ENCODE measurements at regions not wholly inside any gene's neighbourhood (a gene's known extent, or its start where the extent isn't known, plus 50 kb on each side); places are given as distances from the start of the nearest gene placed in this dataset.
"Not testable (repeated sequence)": the region's sequence is repeated elsewhere in the genome, so short reads cannot be mapped to it uniquely, and the experiment has no call there.

DNA sequence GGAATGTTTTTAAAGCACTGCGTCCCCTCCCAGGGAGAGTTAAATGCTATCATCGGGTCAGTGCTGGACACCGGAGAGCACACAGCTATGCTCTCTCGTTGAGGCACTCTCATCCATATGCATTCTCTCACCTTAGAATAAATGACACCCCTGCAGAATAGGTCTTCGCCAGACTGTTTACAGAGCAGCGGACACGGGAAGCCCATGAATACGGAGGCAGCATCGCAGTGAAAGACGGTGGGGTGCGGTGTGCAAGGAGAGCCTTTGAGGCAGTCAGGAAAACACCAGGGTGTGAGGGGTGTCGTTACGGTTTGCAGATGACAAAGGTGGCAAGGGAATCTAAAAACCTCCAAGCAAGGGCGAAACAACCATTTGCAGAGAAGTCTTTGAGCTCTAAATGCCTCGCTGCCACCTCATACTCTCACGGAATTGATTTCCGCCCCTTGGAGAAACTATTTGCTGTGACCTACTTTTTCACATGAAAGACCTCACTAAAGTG lies 169.2 kb upstream of the FHL2 start:
- DNase-seq = no peak

DNA sequence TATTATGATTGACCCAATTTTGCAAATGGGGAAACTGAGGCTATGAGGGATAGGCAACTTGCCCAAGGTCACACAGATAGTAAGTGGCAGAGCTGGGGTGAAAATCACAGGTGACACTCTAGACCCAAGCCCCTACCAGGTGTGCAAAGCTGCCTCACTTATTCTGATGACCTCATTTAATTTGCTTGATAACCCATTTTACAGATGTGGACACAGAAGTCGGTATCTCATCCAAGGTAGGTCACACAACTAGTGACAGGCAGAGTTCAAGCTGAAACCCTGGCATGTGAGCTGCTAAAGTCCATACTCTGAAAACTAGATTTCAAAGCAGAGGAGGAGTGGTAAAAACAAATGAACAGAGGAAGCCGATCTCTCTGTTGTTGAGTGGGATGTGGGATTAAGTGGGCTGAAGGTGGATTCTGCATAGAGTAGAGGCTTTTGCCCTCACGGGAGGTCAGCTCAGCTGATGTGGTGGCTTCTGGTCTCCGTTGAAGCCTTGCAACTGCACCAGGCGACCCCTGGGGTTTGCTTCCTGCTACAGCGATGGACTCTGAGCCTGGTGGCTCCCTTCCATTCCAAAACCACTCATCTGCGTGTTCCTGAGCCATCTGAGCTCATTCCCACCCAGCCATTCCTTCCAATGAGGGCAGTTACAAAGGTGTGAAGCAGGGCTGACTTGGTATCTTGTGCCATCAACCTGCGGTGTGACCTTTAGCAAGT lies 164.3 kb upstream of the FHL2 start:
- no peak for DNase-seq

DNA sequence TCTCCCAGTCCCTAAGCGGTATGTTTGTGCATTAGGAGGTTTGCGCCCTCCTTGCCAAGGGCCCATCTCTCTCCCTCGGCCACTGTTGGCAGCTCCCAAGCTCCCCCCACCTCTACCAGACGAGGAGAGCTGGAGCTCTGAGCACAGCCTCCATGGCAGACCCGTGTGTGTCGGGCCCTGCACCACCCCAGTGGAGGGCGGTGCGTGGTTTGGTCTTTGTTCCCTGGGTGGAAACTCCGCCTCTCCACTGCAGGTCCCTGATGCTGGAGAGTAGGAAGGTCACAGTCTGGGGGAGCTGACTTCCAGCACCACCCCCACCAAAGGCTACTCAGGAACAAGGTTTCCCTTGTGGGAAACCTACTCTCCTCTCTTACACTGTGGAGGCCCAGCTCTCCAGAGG lies 162.6 kb upstream of the FHL2 start:
- DNase-seq = no peak

DNA sequence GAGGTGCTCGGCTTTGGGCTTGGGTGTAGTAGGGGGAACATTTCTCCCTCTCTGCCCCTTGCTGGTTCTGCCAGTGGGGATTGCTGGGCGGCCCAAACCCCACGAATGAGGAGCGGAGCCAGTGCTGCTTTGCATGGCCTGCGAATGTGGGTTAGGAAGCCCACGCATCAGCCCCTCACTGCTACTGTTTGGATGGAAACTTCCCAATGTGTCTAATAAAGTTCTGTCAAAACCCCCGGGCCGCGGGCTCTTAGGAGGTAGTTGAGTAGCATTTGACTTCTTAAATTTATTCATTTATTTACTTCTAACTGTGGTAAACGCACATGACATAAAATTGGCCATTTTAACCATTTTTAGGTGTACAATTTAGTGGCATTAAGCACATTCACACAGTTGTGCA lies 161.3 kb upstream of the FHL2 start:
- no peak for DNase-seq

DNA sequence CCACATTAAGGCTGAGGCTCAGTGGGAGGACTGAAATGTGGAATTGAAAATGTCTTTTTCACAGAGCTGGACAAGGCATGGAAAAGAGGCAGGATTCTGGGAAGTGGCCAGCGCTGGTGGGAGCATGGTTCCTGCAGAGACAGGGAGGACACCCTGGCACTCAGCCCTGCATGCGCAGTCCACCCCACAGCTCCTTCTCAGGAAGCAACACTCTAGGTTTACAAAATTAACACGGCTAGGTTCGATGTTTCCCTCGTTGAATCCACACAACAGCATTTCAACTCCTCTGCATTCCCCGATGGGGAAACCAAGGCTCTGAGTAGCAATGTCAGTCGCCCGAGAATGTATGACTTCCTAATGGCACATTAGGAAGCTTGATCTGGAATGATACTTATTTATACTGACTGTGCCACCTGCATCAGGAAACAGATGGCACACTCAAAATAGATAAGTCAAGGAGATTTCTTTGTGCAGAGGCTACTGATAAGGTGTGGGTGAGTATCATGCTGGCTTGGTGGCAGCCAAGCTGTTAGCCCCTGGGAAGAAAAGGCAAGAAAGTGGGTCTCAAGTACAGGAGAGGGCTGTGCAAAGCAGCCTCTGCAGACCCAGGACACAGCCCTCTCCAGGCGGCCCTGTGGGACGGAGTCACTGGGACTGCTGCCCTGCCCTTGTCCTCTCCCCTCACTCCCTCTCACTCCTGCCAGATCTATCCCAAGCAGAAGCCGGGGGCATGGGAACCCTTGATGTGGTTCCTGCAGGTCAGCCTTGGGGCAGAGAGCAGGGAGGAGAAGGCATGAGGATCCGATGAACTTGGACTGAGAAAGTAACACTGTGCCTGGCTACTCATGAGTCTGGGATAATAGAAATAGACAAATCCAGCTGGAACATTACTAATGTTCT lies 158.4 kb upstream of the FHL2 start:
- no peak for DNase-seq

DNA sequence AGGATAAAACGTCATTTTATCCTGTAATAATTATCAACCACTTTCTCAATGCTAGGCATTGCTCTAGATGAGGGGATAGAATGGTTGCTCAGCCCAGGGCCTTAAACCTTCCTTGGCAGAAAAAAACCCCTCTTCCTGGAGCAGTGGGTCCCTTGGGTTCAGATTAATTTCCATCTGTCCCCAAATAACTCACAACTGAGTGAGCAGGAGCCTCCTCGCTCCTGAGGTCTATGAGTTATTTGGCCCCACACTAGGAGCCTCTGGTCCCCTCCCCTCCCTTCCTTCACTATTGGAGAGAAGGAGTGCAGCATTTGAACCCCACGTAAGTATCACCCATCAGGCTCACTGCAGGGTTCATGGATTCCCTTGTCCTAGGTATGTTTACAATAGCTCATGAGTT lies 157.5 kb upstream of the FHL2 start:
- DNase-seq = no peak

DNA sequence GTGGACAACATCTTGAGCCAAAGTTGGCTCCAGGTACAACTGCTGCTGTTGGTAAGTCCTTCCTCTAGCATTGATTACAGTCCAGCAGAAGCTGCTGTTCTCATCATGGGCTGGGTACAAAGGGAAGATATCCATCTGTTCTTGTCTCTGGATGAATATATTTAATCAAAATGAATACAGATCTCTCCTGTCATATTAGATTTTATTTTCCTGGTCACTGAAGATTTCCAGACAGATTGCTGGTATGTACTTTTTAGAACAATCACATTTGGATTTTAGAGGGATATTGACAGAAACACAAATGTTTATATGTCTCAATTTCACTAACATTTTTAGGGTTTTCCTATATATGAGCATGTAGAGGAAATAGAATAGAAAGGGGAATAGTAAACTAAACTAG lies 155.4 kb upstream of the FHL2 start:
- DNase-seq = no peak

DNA sequence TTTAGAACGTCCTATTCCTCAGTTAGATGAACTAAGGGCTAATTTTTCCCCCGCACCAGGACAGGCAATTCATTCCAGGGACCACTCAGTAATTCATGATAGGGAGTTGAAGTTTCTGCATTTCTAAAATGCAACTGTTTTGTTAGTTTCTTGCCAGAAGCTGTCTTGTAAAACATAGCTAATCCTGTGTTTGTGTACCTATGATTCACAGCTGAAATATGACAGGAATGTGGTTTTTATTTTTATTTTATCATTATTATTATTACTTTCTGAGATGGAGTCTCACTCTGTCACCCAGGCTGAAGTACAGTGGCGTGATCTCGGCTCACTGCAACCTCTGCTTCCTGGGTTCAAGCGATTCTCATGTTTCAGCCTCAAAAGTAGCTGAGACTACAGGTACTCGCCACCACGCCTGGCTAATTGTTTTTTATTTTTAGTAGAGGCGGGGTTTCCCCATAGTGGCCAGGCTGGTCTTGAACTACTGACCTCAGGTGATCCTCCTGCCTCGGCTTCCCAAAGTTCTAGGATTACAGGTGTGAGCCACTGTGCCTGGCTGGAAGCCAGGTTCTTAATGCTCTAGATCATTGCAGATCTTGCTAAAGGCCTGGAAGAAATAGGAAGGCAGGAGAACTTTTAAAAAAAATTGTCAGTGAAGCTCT lies 154.8 kb upstream of the FHL2 start:
- DNase-seq = no peak

DNA sequence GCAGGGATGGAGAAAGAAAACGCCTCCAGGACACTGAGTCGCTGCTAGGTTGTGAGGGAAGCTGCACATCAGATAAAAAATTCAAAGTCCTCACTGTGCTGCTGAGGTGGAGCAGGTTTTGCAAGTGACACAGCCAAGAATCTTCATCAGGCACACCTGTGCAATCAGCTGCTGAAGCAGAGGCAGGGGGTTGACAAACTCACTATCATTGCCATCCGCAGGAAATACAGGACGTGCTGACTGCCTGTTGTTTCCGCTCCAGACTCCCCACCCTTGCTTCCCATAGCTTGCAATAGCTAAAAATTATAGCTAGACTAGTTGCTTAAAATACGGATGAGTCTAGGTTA lies 147.8 kb upstream of the FHL2 start:
- no peak for DNase-seq

DNA sequence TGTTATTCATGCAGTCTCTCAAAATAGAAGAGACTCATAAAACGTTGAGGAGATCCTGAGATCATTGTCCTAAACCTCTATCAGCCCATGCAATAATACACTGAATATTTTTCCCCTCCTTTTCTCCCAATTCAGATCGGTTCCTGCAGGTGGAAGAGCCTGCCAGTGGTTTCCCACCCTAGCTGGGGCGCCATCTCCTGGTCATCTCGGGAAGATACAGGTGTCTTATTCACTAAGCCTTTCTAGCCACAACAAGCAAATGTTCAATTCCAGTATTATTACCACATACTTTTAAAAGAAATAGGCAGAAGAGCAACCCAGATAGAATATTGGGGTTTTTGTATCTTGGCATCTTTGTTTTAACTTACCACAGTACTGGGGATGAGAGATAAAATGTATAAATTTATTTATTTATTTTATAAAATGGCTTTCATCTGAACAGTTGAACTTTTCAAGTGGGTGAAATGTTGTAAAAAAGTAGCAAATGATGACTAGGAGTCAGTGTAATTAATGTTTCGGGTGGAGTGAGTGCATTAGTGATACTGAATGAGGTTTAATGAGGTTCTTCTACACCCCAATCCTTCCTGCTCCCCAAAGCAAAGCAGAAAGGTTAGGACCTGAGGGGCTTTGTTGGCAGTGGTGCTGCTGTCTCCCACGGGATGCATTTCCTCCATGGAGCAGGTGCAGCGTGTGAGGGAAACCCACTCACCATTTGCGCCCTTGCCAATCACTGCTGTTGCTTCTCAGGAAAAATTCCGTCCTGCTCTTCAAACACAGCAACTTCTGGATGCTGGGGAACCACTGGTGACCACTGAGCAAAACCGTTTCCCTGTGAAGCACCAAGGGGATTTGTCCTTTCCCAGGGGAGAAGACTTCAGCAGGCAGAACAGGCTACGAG lies 147.1 kb upstream of the FHL2 start:
- DNase-seq = peak; percentile 16

DNA sequence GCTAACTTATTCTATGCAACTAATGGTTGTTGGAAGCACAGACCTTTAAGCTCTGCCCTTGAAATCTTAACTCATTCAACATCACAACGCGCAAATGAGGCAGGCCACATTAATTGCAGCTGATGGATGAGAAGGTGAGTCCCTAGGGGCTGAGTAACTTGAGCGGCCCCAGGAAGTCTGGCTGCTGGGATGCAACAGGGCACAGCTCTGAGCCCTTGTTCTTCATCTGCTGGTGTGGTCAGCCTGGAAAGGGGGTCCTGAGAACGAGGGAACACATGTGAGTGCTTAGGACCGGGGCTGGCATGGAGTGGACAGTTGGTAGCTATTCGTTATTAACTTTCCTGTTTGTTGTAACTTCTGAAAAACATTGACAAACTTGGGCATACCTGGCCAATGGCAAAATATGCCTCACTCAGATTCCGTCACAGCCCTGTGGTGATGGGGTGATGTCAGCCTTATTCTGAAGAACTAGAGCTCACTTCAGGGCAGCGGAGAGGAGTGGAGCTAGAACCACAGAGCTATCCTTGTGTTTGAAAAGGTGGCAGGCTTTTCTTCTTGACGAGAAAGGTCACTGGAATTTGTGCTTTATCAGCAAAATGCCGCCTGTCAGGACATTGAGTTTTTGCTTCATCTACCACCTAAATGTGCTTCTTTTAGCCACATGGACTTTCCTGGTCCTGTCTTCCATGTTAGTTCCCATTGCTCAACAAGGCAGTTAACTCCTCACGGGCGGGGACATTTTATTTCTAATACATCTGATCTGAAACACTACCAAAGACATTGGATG lies 145.9 kb upstream of the FHL2 start:
- DNase-seq = no peak

DNA sequence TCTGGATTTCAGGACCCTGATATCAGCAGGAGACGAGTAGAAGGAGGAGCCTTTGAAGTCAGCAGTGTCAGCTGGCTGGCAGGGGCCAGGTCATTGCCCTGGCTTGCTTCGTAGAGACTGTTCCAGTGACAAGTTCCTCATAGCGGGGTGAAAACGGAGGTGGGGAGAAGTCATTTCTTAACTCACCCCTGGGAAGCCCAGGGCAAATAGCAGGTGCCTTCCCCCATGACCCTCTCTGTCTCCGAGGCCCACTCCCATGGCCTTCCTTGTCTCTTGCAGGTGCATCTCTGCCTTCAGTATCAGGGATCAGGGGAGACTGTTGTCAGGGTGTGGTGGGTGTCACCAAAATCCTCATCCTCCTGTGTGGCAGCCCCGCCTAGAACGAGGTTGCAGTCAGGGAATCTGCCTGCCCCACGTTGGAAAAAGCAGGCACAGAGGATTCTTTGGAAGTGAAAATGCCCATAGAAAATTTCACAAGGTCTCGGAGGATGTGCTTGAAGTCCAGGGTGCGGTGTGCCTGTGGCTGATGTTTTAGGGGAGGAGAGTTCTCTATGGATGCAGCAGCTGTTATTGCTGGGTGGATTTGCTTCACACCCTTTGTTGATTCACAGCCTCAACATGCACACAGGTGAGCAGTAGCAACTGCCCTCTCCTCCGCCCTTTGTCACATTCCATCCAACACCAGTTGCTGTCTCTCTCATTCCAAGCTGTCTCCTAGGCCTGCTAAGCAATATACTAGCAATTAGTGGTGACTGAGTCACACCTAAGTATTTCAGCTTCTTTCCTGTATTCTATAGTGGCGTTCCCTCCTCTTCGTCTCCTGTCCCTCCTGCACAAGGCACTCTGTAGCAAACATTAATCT lies 142.6 kb upstream of the FHL2 start:
- DNase-seq = no peak

DNA sequence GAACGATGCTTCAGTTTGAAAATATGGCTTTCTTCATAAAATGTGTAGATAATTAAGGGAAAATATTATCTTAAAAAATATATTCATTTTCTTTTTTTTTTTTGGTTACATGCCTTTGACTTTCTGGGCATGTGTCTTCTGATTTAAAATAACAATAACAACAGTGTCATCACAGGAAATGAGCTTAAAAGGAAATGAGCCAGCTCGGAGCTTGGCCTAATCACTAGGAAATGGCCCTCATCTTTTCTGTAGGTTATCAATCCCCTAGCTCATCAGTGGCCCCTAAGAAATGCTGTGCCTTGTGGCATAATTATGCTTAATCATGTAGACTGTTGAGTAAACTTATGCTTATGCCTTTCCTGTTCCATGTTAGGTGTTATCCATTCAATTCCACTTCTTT lies 141.8 kb upstream of the FHL2 start:
- no peak for DNase-seq

DNA sequence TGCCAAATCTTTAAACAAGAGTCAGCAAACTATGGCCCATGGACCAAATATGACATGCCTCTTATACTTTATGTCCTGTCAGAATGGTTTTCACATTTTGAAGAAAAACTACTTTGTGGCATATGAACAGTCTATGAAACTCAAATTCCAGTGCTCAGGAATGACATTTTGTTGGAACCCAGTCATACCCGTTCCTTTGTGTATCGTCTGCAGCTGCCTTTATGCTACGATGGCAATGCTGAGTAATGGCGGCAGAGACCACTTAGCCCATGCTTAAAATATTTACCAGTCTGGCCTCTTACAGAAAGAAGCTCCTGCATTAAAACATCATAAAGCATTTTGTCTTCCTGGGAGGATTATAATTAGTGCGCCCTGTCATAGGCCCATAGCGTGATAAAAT lies 140.5 kb upstream of the FHL2 start:
- no peak for DNase-seq

DNA sequence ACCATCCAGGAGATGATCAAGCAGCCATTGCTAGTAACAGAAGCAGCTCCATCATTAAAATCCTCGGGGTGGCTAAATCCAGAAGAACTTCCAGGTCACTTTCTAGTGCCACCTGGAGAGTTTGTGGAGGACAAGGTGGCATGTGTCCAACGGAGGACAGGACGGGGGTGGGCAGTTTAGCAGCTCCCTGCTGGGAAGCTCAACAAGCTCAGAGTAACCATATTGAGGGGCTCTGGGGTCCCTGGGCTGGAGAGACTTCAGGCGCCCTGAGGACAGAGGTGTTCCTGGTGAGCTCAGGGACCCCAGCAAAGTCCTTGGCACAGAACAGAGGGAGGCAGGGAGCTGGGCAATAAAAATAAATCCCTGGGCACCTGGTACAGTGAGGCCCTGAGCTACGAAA lies 140.0 kb upstream of the FHL2 start:
- DNase-seq = no peak

DNA sequence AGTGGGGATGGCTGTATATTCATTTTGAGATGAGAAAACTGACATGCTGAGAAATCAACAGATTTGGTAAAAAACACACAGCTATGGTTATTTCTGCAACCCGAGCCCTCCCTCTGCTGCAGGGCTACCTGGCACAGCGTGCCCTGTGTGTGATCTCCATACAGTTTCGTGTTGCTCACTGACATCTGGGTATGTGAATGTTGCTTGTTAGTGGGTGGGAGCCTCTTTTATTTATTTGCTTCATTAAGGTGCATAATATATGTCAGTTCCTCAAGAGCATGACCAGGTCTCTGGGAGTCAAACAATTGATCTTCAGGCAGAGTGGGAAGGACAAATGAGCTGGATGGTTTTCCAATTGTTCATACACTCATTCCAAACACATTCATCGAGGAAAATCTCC lies 139.1 kb upstream of the FHL2 start:
- no peak for DNase-seq

DNA sequence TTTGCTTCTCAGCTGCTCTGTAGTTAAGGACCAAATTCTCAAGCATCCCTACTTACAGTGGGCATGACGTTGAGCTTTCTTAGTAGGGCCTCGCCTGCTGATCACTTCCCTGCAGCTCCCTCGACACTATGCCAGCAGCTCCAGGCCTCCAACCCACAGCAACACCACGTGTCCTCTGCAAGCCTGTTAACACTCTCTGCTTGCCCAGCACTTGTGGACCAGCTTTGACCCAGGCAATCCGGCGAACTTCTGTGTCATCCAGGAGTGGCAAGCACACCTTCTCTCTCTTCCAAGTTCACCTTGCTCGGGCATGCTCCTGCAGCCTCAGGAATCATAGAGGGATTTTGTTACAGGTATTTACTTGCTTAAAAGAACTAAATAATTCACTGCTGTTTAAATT lies 138.6 kb upstream of the FHL2 start:
- no peak for DNase-seq

DNA sequence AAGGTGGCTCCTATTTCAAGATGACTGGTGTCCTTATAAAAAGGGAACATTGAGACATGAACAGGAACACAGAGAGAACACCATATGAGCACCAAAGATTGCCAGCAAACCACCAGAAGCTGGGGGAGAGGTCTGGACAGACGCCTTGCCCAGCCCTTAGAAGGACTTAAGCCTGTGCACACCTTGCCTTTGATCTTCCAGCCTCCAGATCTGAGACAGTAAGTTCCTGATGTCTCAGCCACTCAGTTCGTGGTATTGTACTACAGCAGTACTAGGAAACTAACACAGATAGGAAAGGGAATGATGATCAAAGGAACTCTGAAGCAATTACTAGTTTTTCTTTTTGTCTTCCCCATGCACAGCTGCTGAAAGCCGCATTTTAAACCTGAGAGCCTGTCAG lies 137.3 kb upstream of the FHL2 start:
- no peak for DNase-seq

DNA sequence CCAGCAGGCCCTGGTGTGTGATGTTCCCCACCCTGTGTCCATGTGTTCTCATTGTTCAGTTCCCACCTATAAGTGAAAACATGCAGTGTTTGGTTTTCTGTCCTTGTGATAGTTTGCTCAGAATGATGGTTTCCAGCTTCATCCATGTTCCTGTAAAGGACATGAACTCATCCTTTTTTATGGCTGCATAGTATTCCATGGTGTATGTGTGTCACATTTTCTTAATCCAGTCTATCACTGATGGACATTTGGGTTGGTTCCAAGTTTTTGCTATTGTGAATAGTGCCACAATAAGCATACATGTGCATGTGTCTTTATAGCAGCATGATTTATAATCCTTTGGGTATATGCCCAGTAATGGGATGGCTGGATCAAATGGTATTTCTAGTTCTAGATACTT lies 130.4 kb upstream of the FHL2 start:
- DNase-seq = not testable (repeated sequence)

DNA sequence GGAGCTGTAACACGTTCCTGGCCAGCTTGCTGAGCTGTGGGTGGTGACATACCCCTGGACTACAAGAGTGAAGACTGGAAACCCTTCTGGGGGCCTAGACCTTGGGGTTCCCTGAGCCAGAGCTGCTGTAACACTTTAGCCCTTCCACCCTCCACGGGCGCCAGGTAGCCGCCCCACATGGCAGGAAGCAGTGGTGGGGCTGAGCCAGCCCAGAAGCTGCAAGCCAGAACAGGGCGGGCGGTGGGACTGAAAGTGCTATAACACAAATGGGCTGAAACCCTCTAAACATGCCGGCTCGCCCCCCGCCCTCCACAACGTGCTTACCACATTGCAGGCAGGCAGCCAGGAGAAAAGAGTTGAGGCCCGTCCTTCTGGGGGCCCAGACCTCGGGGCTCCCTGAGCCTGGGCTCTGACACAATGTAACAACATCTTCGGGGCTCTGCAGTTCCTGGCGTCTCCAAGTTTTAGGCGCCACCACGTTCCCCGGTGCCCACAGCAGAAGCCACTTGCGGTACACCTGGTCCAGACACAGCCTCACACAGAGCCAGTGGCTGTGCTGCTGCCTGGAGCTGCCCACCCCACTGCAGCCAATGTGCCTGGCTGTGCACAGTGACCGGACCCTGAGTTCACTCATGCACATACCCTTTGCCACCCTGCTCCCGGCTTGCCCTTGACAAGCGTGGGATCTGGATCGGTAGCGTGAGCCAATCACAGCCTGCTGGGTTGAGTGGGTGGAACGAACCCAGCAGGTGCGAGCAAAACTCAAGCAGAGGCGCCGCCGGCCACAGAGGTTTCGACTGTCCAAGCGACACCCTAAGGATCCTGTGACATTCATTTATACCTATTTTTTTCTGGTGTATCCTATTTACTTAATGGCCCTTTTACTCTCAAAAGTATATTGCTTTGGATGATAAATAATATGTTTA lies 127.4 kb upstream of the FHL2 start:
- DNase-seq = no peak
